ENCODE measurements at regions not wholly inside any gene's neighbourhood (a gene's known extent, or its start where the extent isn't known, plus 50 kb on each side); places are given as distances from the start of the nearest gene placed in this dataset.

DNA sequence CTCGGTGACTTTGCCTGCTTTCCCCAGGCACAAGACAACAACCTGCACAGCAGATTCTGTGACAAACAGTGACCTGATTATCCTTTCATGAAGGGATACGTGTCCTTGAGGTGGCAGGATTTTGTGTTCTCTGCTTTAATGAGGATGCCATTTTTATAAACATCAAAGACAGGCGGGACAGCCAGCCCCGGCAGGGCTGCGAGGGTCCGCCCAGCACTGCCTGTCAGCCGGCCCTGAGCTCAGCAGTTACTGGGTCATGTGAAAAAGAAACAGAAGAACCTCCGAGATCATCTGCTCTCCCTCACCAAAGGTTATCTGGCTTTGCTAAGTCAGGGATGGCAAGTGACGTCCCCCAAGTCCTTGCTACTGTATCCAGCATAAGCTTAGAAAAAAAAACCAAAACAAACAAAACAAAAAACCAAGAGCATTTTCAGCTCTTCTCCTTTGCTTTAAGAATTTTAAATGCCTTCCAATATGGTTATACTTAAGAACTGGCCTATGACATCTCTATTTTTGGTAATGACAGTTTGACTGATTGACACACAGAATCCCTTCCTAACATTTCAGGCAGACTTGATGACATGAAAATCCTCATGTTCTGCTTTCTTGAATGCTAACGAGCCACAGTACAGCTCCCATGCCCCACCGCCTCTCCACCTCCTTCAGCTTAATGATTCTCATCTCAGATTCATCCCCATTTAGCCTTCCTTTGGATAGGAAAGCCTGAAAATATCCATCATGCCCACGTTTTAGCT, 666.6 kb upstream of the ARGLU1 start:
- no peaks in the 10 kb centered on the region for H3K36me3 ChIP-seq
- no peaks in the 10 kb centered on the region for H3K9me3 ChIP-seq
- no peak for DNase-seq
- H3K27ac ChIP-seq, result no peak overlapping the region
- H3K27me3 ChIP-seq, result peaks cover 0 to 6% (median 0%) of the 10 kb centered on the region in 3 donors
- 42 to 48% (median 48%) methylated on average over 12 of the region's 12 CpGs for WGBS, 5 donors
- intact Hi-C loops (cut with DNase I; ENCODE audit: low total_unique reads), result no loop called here
- no peaks in the 10 kb centered on the region for H3K4me1 ChIP-seq
- TF ChIP-seq, protein P1, sequence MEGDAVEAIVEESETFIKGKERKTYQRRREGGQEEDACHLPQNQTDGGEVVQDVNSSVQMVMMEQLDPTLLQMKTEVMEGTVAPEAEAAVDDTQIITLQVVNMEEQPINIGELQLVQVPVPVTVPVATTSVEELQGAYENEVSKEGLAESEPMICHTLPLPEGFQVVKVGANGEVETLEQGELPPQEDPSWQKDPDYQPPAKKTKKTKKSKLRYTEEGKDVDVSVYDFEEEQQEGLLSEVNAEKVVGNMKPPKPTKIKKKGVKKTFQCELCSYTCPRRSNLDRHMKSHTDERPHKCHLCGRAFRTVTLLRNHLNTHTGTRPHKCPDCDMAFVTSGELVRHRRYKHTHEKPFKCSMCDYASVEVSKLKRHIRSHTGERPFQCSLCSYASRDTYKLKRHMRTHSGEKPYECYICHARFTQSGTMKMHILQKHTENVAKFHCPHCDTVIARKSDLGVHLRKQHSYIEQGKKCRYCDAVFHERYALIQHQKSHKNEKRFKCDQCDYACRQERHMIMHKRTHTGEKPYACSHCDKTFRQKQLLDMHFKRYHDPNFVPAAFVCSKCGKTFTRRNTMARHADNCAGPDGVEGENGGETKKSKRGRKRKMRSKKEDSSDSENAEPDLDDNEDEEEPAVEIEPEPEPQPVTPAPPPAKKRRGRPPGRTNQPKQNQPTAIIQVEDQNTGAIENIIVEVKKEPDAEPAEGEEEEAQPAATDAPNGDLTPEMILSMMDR (IDR thresholded peaks at IDR 0.05), result no peak
- TF ChIP-seq POLR2AphosphoS5 (IDR thresholded peaks at IDR 0.05), result no peak
- TF ChIP-seq POLR2A (IDR thresholded peaks at IDR 0.05), result no peak
- no peak for TF ChIP-seq EP300 (IDR thresholded peaks at IDR 0.05)
- H3K4me3 ChIP-seq, result no peak overlapping the region

DNA sequence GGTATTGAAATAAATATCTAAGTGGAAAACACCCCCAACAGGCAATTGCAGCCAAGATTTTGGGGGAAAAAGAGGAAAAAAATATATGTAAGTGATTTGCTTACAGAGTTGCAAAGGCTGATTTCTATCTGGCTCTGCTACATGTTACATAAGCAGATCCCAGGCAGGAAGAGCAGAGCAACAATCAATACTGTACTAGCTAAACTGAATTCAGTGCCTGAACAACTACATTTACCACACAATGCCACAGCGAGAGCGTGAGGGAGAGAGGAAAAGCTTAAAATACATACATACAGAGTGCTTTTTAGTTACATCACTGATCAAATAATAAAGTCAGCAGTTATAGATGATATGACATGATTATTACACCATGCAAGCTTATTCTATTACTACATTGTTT, 665.6 kb upstream of the ARGLU1 start:
- WGBS, 5 donors, result 66 to 73% (median 72%) methylated on average over 2 of the region's 2 CpGs
- H3K27me3 ChIP-seq, result peaks cover 0 to 6% (median 0%) of the 10 kb centered on the region in 3 donors
- DNase-seq, result no peak
- no peaks in the 10 kb centered on the region for H3K36me3 ChIP-seq
- H3K27ac ChIP-seq, result no peak overlapping the region
- no peaks in the 10 kb centered on the region for H3K9me3 ChIP-seq
- intact Hi-C loops (cut with DNase I; ENCODE audit: low total_unique reads), result no loop called here
- TF ChIP-seq EP300 (IDR thresholded peaks at IDR 0.05) (no peak), POLR2A (IDR thresholded peaks at IDR 0.05) (no peak), POLR2AphosphoS5 (IDR thresholded peaks at IDR 0.05) (no peak)
- TF ChIP-seq, protein P1 (IDR thresholded peaks at IDR 0.05), result no peak
- H3K4me1 ChIP-seq, result no peaks in the 10 kb centered on the region
- no peak overlapping the region for H3K4me3 ChIP-seq

DNA sequence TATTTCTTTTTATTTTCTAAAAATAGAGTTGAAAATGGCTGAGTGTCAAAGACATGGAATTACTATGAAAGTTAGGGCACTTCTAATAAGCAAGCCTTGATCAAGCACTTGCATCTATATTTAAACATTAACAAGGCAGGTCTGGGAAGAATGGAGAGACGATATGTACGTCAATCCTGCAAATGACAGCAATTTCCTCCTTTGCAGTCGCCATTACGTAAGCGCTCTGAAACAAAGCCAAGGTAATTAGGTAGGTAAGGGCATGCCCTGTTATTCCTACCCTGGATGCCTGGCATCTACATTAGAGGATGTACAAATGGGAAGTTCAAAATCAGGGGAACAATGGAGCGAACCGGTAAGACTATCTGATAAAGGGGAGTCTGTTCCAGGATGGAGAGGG, 664.0 kb upstream of the ARGLU1 start:
- TF ChIP-seq, protein P1 (IDR thresholded peaks at IDR 0.05), result no peak
- no peak for TF ChIP-seq POLR2AphosphoS5 (IDR thresholded peaks at IDR 0.05)
- TF ChIP-seq EP300 (IDR thresholded peaks at IDR 0.05), result no peak
- no peak for TF ChIP-seq POLR2A (IDR thresholded peaks at IDR 0.05)
- H3K4me3 ChIP-seq, result no peak overlapping the region
- no peaks in the 10 kb centered on the region for H3K9me3 ChIP-seq
- H3K4me1 ChIP-seq, result no peaks in the 10 kb centered on the region
- intact Hi-C loops (cut with DNase I; ENCODE audit: low total_unique reads), result no loop called here
- WGBS, 5 donors, result 70 to 79% (median 73%) methylated on average over 7 of the region's 7 CpGs
- H3K27ac ChIP-seq, result no peak overlapping the region
- no peak for DNase-seq
- no peaks in the 10 kb centered on the region for H3K36me3 ChIP-seq
- peaks cover 0 to 6% (median 0%) of the 10 kb centered on the region in 3 donors for H3K27me3 ChIP-seq

DNA sequence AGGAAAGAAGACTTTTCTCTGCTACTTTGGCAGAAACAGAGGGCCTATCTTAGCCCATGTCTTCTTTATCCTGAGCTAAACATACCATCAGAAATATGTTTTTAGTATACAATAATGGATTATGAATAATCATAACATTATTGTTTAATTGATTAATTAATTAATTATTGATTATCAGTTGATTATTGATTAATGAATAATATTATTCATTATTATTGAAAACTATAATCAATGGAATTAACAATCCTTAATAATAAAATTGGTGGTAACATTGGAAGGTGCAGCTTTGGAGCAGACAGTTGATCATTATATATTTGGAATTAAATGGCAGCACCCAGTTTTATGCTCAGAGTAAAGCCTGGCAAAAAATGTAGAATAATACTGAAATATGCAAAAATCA, 655.9 kb upstream of the ARGLU1 start:
- no peaks in the 10 kb centered on the region for H3K9me3 ChIP-seq
- DNase-seq, result no peak
- H3K4me1 ChIP-seq, result no peaks in the 10 kb centered on the region
- H3K36me3 ChIP-seq, result no peaks in the 10 kb centered on the region
- intact Hi-C loops (cut with DNase I; ENCODE audit: low total_unique reads), result no loop called here
- no peak overlapping the region for H3K4me3 ChIP-seq
- no peak overlapping the region for H3K27ac ChIP-seq
- no peaks in the 10 kb centered on the region for H3K27me3 ChIP-seq
- no peak for TF ChIP-seq POLR2A (IDR thresholded peaks at IDR 0.05)

DNA sequence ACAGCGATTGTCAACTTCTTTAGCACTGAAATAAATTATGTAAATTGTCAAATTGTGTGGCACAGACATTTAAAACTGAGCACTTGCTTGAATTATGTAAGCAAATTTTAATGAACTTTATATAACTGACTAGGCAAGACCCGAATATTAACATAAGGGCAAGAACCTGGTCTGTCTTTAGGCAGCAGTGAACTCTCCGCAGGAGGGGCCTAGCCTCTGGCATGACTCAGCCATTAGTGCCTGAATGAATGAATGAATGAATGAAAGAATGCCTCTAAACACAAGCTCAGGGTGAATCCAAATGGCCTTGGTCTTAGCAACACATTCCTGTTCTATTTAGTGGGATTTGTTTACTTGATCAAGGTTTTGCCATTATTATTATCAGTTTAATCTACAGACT, 654.7 kb upstream of the ARGLU1 start:
- H3K4me3 ChIP-seq, result no peak overlapping the region
- TF ChIP-seq, protein P1 (IDR thresholded peaks at IDR 0.05), result no peak
- no peak for TF ChIP-seq EP300 (IDR thresholded peaks at IDR 0.05)
- WGBS, 5 donors, result 75 to 91% (median 91%) methylated on average over 3 of the region's 3 CpGs
- no peak for DNase-seq
- H3K27me3 ChIP-seq, result peaks cover 0 to 6% (median 0%) of the 10 kb centered on the region in 3 donors
- no peaks in the 10 kb centered on the region for H3K4me1 ChIP-seq
- H3K36me3 ChIP-seq, result no peaks in the 10 kb centered on the region
- no peak overlapping the region for H3K27ac ChIP-seq
- no peaks in the 10 kb centered on the region for H3K9me3 ChIP-seq
- intact Hi-C loops (cut with DNase I; ENCODE audit: low total_unique reads), result no loop called here
